ENCODE measurements at regions not wholly inside any gene's neighbourhood (a gene's known extent, or its start where the extent isn't known, plus 50 kb on each side); places are given as distances from the start of the nearest gene placed in this dataset.

- Histone ChIP-seq H3K9me3 (ENCODE audit: insufficient read depth, low read length) (no peaks in the 10 kb centered on the region), H3F3A (ENCODE audit: insufficient read depth) (no peaks in the 10 kb centered on the region), H3K79me2 (ENCODE audit: insufficient read depth, low read length) (no peaks in the 10 kb centered on the region), H3K36me3 (ENCODE audit: low read length) (no peaks in the 10 kb centered on the region), H3K27ac (ENCODE audit: low read depth, low read length) (no peak overlapping the region), H3K9ac (ENCODE audit: low read length) (no peak overlapping the region), H3K9me2 (replicated peaks; ENCODE audit: insufficient read depth, low read length) (no peaks in the 10 kb centered on the region), H3K4me3 (ENCODE audit: insufficient read depth, low read length, poor library complexity, severe bottlenecking) (no peak overlapping the region), H3K4me2 (ENCODE audit: low read depth, low read length, poor library complexity, severe bottlenecking) (no peak overlapping the region), H4K20me1 (ENCODE audit: low read depth, low read length) (no peaks in the 10 kb centered on the region), H2AFZ (ENCODE audit: low read depth, low read length, severe bottlenecking) (no peak overlapping the region), H3K27me3 (ENCODE audit: low read length) (no peaks in the 10 kb centered on the region)
- no peak for TF ChIP-seq CTCF (IDR thresholded peaks at IDR 0.05; ENCODE audit: insufficient read depth, low read length, poor library complexity, severe bottlenecking)
- TF ChIP-seq EZH2phosphoT487 (conservative IDR thresholded peaks at IDR 0.05; ENCODE audit: low read length): no peak
Measured at GRCh38 chr2:118431997-118432396, 343.7 kb downstream of the INSIG2 start.

GRCh38 chr2:118431586-118431985 lies 343.3 kb downstream of the INSIG2 start:
- no peak overlapping the region for H3K4me3 ChIP-seq (ENCODE audit: insufficient read depth, low read length, poor library complexity, severe bottlenecking)
- H4K20me1 ChIP-seq (ENCODE audit: low read depth, low read length): no peaks in the 10 kb centered on the region
- no peak overlapping the region for H3K4me2 ChIP-seq (ENCODE audit: low read depth, low read length, poor library complexity, severe bottlenecking)
- no peak overlapping the region for H3K27ac ChIP-seq (ENCODE audit: low read depth, low read length)
- no peaks in the 10 kb centered on the region for H3K9me3 ChIP-seq (ENCODE audit: insufficient read depth, low read length)
- H3K27me3 ChIP-seq (ENCODE audit: low read length): no peaks in the 10 kb centered on the region
- no peaks in the 10 kb centered on the region for H3K79me2 ChIP-seq (ENCODE audit: insufficient read depth, low read length)
- H3K36me3 ChIP-seq (ENCODE audit: low read length): no peaks in the 10 kb centered on the region
- no peaks in the 10 kb centered on the region for H3K9me2 ChIP-seq (replicated peaks; ENCODE audit: insufficient read depth, low read length)
- no peak for TF ChIP-seq CTCF (IDR thresholded peaks at IDR 0.05; ENCODE audit: insufficient read depth, low read length, poor library complexity, severe bottlenecking)
- TF ChIP-seq EZH2phosphoT487 (conservative IDR thresholded peaks at IDR 0.05; ENCODE audit: low read length): no peak
- no peak overlapping the region for H2AFZ ChIP-seq (ENCODE audit: low read depth, low read length, severe bottlenecking)
- H3K9ac ChIP-seq (ENCODE audit: low read length): no peak overlapping the region
- no peaks in the 10 kb centered on the region for H3F3A ChIP-seq (ENCODE audit: insufficient read depth)

- no peaks in the 10 kb centered on the region for H3K9me2 ChIP-seq (replicated peaks; ENCODE audit: insufficient read depth, low read length)
Measured at GRCh38 chr2:118431165-118431517, 342.9 kb downstream of the INSIG2 start.

More at GRCh38 chr2:118431165-118431517, 342.9 kb downstream of the INSIG2 start:
- Histone ChIP-seq H3K4me2 (ENCODE audit: low read depth, low read length, poor library complexity, severe bottlenecking) (no peak overlapping the region), H3K27ac (ENCODE audit: low read depth, low read length) (no peak overlapping the region), H4K20me1 (ENCODE audit: low read depth, low read length) (no peaks in the 10 kb centered on the region), H3K9ac (ENCODE audit: low read length) (no peak overlapping the region), H3K36me3 (ENCODE audit: low read length) (no peaks in the 10 kb centered on the region), H3K9me3 (ENCODE audit: insufficient read depth, low read length) (no peaks in the 10 kb centered on the region), H3K27me3 (ENCODE audit: low read length) (no peaks in the 10 kb centered on the region), H3K4me3 (ENCODE audit: insufficient read depth, low read length, poor library complexity, severe bottlenecking) (no peak overlapping the region), H3K79me2 (ENCODE audit: insufficient read depth, low read length) (no peaks in the 10 kb centered on the region), H2AFZ (ENCODE audit: low read depth, low read length, severe bottlenecking) (no peak overlapping the region), H3F3A (ENCODE audit: insufficient read depth) (no peaks in the 10 kb centered on the region)
- TF ChIP-seq EZH2phosphoT487 (conservative IDR thresholded peaks at IDR 0.05; ENCODE audit: low read length): no peak
- TF ChIP-seq CTCF (IDR thresholded peaks at IDR 0.05; ENCODE audit: insufficient read depth, low read length, poor library complexity, severe bottlenecking): no peak

Data from SU-DHL-6 (cell line).